ENCODE measurements at regions not wholly inside any gene's neighbourhood (a gene's known extent, or its start where the extent isn't known, plus 50 kb on each side); places are given as distances from the start of the nearest gene placed in this dataset.

DNA sequence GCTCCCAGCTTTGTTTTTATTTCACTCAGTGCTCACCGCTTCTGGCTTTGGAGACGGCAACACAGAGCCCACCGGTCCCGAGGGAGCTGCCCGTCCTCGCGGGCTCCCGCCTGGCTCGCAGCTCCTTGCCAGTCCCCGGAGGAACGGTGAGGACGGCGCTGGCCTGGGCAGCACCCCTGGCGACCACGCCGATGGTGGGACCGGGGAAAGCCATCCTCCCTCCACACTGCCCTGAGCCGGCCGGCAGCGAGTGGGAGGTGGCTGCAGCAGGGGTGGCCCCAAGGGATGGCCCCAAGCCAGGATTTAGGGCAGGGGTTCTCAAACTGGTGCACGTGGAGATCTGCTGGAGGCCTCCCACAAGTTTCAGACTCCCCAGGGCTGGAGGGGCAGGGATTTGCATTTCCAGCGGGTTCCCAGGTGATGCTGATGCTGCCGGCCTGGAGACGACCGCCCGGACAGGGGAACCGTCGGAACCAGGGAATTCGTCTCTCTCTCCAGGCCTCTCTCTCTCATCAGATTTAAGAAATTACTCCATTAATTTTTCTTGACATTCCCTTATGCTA, 293.2 kb upstream of the IRX4 start:
- Histone ChIP-seq H3K79me2 (ENCODE audit: low read depth) (no peaks in the 10 kb centered on the region), H3K4me1 (peaks cover 10% of the 10 kb centered on the region), H3K36me3 (no peaks in the 10 kb centered on the region), H3K4me2 (no peak overlapping the region), H3K4me3 (no peak overlapping the region), H3K27me3 (no peaks in the 10 kb centered on the region), H3K9ac (no peak overlapping the region), H2AFZ (replicated peaks) (no peak overlapping the region), H3F3A (ENCODE audit: low read depth) (peaks cover 6% of the 10 kb centered on the region), H3K27ac (no peak overlapping the region), H4K20me1 (ENCODE audit: low read depth) (no peaks in the 10 kb centered on the region), H3K9me3 (ENCODE audit: low read depth) (no peaks in the 10 kb centered on the region)
- TF ChIP-seq, protein P1, sequence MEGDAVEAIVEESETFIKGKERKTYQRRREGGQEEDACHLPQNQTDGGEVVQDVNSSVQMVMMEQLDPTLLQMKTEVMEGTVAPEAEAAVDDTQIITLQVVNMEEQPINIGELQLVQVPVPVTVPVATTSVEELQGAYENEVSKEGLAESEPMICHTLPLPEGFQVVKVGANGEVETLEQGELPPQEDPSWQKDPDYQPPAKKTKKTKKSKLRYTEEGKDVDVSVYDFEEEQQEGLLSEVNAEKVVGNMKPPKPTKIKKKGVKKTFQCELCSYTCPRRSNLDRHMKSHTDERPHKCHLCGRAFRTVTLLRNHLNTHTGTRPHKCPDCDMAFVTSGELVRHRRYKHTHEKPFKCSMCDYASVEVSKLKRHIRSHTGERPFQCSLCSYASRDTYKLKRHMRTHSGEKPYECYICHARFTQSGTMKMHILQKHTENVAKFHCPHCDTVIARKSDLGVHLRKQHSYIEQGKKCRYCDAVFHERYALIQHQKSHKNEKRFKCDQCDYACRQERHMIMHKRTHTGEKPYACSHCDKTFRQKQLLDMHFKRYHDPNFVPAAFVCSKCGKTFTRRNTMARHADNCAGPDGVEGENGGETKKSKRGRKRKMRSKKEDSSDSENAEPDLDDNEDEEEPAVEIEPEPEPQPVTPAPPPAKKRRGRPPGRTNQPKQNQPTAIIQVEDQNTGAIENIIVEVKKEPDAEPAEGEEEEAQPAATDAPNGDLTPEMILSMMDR (IDR thresholded peaks at IDR 0.05): no peak
- TF ChIP-seq EZH2 (IDR thresholded peaks at IDR 0.05) (no peak), EZH2phosphoT487 (IDR thresholded peaks at IDR 0.05) (no peak)
- Mint-ChIP-seq H3K9me3 (no peaks in the 10 kb centered on the region), H3K36me3 (no peaks in the 10 kb centered on the region), H3K4me3 (no peak overlapping the region), H3K4me1 (peaks cover 24% of the 10 kb centered on the region), H3K27ac (no peak overlapping the region), H3K27me3 (ENCODE audit: insufficient read depth, low read depth) (peaks cover 10% of the 10 kb centered on the region)
- no peak for DNase-seq (ENCODE audit: low spot score)

DNA sequence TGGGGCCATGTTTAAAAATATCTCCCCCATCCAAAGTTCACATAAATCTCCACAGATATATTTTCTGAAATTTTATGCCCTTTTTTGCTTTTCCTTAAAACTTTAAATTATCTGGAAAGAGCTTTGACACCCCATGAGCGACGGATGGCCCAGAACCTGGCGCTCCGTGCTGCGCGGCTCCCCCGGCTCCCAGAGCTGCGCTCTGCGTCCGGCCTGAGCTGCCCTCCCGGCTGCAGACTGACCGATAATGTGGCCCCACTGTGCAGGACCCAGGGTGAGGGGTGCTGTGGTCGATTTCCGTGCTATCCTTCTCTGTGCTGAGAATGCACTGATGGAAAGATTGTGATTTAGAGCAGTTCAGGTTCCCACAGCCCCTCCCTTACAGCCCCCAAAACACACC, 292.3 kb upstream of the IRX4 start:
- Histone ChIP-seq H3K9ac (no peak overlapping the region), H4K20me1 (ENCODE audit: low read depth) (no peaks in the 10 kb centered on the region), H3K79me2 (ENCODE audit: low read depth) (no peaks in the 10 kb centered on the region), H3K9me3 (ENCODE audit: low read depth) (no peaks in the 10 kb centered on the region), H2AFZ (replicated peaks) (no peak overlapping the region), H3K27me3 (no peaks in the 10 kb centered on the region), H3K4me3 (no peak overlapping the region), H3F3A (ENCODE audit: low read depth) (peaks cover 6% of the 10 kb centered on the region), H3K27ac (no peak overlapping the region), H3K4me1 (peaks cover 11% of the 10 kb centered on the region), H3K36me3 (no peaks in the 10 kb centered on the region), H3K4me2 (no peak overlapping the region)
- peaks cover 12% of the 10 kb centered on the region for H3K27me3 Mint-ChIP-seq (ENCODE audit: insufficient read depth, low read depth)
- no peaks in the 10 kb centered on the region for H3K36me3 Mint-ChIP-seq
- no peak overlapping the region for H3K4me3 Mint-ChIP-seq
- TF ChIP-seq, protein P1 (IDR thresholded peaks at IDR 0.05): no peak
- TF ChIP-seq EZH2 (IDR thresholded peaks at IDR 0.05) (no peak), EZH2phosphoT487 (IDR thresholded peaks at IDR 0.05) (no peak)
- DNase-seq (ENCODE audit: low spot score): no peak
- peaks cover 30% of the 10 kb centered on the region for H3K4me1 Mint-ChIP-seq
- H3K27ac Mint-ChIP-seq: no peak overlapping the region
- no peaks in the 10 kb centered on the region for H3K9me3 Mint-ChIP-seq

DNA sequence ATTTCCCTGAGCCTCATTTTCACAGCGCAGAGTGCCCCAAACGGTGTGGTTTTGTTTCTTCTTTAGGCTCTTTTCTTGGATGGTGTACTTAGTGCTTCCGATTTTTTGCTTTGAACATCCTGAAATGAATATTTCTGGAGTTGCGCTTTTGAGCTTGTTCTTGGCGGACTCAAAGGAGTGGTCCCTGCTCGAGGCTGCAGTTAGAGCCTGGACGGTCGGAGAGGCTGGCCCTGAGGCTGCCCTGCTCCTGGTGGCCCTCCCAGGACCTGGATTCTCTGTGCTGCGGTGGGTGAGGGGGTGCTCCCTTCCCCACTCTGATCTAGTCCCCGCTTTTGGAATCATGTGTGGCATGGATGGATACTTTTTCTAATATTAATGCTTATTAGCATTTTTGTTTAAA, 291.8 kb upstream of the IRX4 start:
- H3K79me2 ChIP-seq (ENCODE audit: low read depth): no peaks in the 10 kb centered on the region
- peaks cover 14% of the 10 kb centered on the region for H3K27me3 Mint-ChIP-seq (ENCODE audit: insufficient read depth, low read depth)
- H3K4me3 ChIP-seq: no peak overlapping the region
- no peaks in the 10 kb centered on the region for H3K27me3 ChIP-seq
- H3K36me3 Mint-ChIP-seq: no peaks in the 10 kb centered on the region
- H3K9ac ChIP-seq: no peak overlapping the region
- no peak overlapping the region for H3K4me3 Mint-ChIP-seq
- H3K36me3 ChIP-seq: no peaks in the 10 kb centered on the region
- no peak overlapping the region for H3K27ac ChIP-seq
- peaks cover 29% of the 10 kb centered on the region for H3K4me1 Mint-ChIP-seq
- peaks cover 6% of the 10 kb centered on the region for H3F3A ChIP-seq (ENCODE audit: low read depth)
- no peak overlapping the region for H3K27ac Mint-ChIP-seq
- no peak overlapping the region for H2AFZ ChIP-seq (replicated peaks)
- TF ChIP-seq, protein P1 (IDR thresholded peaks at IDR 0.05): no peak
- no peak for TF ChIP-seq EZH2phosphoT487 (IDR thresholded peaks at IDR 0.05)
- TF ChIP-seq EZH2 (IDR thresholded peaks at IDR 0.05): no peak
- H4K20me1 ChIP-seq (ENCODE audit: low read depth): no peaks in the 10 kb centered on the region
- H3K9me3 ChIP-seq (ENCODE audit: low read depth): no peaks in the 10 kb centered on the region
- no peak overlapping the region for H3K4me2 ChIP-seq
- peaks cover 11% of the 10 kb centered on the region for H3K4me1 ChIP-seq
- DNase-seq (ENCODE audit: low spot score): no peak
- H3K9me3 Mint-ChIP-seq: no peaks in the 10 kb centered on the region

Data from neural progenitor cell (in vitro differentiated cells).